Rectal smooth muscle tissue (tissue), 1 donor: ENCODE measurements at regions not wholly inside any gene's neighbourhood (a gene's known extent, or its start where the extent isn't known, plus 50 kb on each side); places are given as distances from the start of the nearest gene placed in this dataset.

Experiments
- H3K27ac ChIP-seq: one replicate; pipeline ENCODE4 v1.7.0; 2013; ENCODE audit warnings: low read depth, low read length, inconsistent platforms
- H3K27me3 ChIP-seq: one replicate; pipeline ENCODE4 v1.7.0; 2013; ENCODE audit warnings: low read length; ENCODE audit not compliant: control insufficient read depth, insufficient read depth
- H3K36me3 ChIP-seq: one replicate; pipeline ENCODE4 v1.7.0; 2013; ENCODE audit warnings: low read length; ENCODE audit not compliant: control insufficient read depth, insufficient read depth
- H3K4me1 ChIP-seq: one replicate; pipeline ENCODE4 v1.7.0; 2013; ENCODE audit warnings: low read length; ENCODE audit not compliant: control insufficient read depth, insufficient read depth
- H3K4me3 ChIP-seq: one replicate; pipeline ENCODE4 v1.7.0; 2013; ENCODE audit warnings: low read length
- H3K9ac ChIP-seq: one replicate; pipeline ENCODE4 v1.7.0; 2013; ENCODE audit warnings: low read length

DNA sequence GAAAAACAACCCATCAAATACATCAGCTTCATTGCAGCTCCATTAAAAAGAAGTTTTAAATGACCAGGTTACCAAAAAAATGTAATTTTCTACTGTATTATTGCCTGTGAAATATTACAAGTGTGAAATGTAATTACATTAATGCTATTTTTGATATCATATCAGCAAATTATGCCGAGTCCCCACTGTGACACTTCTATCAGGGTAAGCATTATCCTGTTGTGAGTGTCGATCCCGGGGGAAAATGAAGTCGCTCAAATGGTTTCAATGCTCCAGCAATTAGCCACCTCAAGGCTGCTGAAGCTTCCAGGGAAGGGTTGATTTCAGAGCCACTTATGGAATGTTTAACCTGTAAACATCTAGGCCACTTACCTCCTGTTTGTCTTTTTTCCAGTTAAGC, 70.4 kb downstream of the RCN1 start:
- H3K27me3 ChIP-seq = no peaks in the 10 kb centered on the region
- H3K4me1 ChIP-seq = no peaks in the 10 kb centered on the region
- H3K36me3 ChIP-seq = no peaks in the 10 kb centered on the region
- H3K4me3 ChIP-seq = no peak overlapping the region
- H3K9ac ChIP-seq = no peak overlapping the region
- H3K27ac ChIP-seq = no peak overlapping the region

- Histone ChIP-seq H3K9ac (no peak overlapping the region), H3K27ac (no peak overlapping the region), H3K36me3 (no peaks in the 10 kb centered on the region), H3K4me1 (no peaks in the 10 kb centered on the region), H3K27me3 (no peaks in the 10 kb centered on the region), H3K4me3 (no peak overlapping the region)
Observed at GRCh38 chr11:32162351-32162750, 71.5 kb downstream of the RCN1 start.

- Histone ChIP-seq H3K9ac (no peak overlapping the region), H3K4me3 (no peak overlapping the region), H3K27me3 (no peaks in the 10 kb centered on the region), H3K4me1 (no peaks in the 10 kb centered on the region), H3K36me3 (no peaks in the 10 kb centered on the region), H3K27ac (no peak overlapping the region)
Observed at GRCh38 chr11:32162906-32163305, 72.0 kb downstream of the RCN1 start.

- Histone ChIP-seq H3K4me1 (no peaks in the 10 kb centered on the region), H3K9ac (no peak overlapping the region), H3K27me3 (no peaks in the 10 kb centered on the region), H3K27ac (no peak overlapping the region), H3K4me3 (no peak overlapping the region), H3K36me3 (no peaks in the 10 kb centered on the region)
Observed at GRCh38 chr11:32163557-32163956, 72.7 kb downstream of the RCN1 start.

GRCh38 chr11:32164836-32165235, 74.0 kb downstream of the RCN1 start:
- no peak overlapping the region for H3K9ac ChIP-seq
- no peaks in the 10 kb centered on the region for H3K27me3 ChIP-seq
- H3K4me3 ChIP-seq = no peak overlapping the region
- no peaks in the 10 kb centered on the region for H3K36me3 ChIP-seq
- H3K27ac ChIP-seq = no peak overlapping the region
- no peaks in the 10 kb centered on the region for H3K4me1 ChIP-seq

- no peak overlapping the region for H3K27ac ChIP-seq
- H3K4me3 ChIP-seq = no peak overlapping the region
- H3K27me3 ChIP-seq = no peaks in the 10 kb centered on the region
- H3K9ac ChIP-seq = no peak overlapping the region
- no peaks in the 10 kb centered on the region for H3K36me3 ChIP-seq
- no peaks in the 10 kb centered on the region for H3K4me1 ChIP-seq
Observed at GRCh38 chr11:32168924-32169323, 78.0 kb downstream of the RCN1 start.

DNA sequence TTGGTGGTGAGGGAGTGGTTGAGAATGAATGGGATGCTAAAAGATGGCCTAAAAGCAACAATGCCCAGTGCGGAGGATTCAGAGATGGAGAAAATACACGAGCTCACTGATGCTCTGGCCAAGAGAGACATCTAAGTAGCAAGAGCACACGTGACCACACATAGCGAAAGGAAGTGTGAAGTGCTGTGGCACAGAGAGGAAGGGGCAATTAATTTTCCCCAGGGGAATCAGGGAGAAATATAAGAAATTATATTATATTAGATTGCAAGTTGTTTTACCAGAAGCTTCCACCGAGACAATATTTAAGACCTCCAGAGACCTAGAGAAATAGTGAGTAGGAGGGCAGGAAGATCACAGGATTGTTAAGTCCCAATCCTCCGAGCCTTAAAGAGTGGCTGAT, 80.6 kb downstream of the RCN1 start:
- no peak overlapping the region for H3K4me3 ChIP-seq
- no peaks in the 10 kb centered on the region for H3K27me3 ChIP-seq
- no peak overlapping the region for H3K9ac ChIP-seq
- H3K4me1 ChIP-seq = no peaks in the 10 kb centered on the region
- H3K36me3 ChIP-seq = no peaks in the 10 kb centered on the region
- H3K27ac ChIP-seq = no peak overlapping the region

- Histone ChIP-seq H3K4me3 (no peak overlapping the region), H3K9ac (no peak overlapping the region), H3K27ac (no peak overlapping the region)
Observed at GRCh38 chr11:32172041-32172847, 81.4 kb downstream of the RCN1 start.

DNA sequence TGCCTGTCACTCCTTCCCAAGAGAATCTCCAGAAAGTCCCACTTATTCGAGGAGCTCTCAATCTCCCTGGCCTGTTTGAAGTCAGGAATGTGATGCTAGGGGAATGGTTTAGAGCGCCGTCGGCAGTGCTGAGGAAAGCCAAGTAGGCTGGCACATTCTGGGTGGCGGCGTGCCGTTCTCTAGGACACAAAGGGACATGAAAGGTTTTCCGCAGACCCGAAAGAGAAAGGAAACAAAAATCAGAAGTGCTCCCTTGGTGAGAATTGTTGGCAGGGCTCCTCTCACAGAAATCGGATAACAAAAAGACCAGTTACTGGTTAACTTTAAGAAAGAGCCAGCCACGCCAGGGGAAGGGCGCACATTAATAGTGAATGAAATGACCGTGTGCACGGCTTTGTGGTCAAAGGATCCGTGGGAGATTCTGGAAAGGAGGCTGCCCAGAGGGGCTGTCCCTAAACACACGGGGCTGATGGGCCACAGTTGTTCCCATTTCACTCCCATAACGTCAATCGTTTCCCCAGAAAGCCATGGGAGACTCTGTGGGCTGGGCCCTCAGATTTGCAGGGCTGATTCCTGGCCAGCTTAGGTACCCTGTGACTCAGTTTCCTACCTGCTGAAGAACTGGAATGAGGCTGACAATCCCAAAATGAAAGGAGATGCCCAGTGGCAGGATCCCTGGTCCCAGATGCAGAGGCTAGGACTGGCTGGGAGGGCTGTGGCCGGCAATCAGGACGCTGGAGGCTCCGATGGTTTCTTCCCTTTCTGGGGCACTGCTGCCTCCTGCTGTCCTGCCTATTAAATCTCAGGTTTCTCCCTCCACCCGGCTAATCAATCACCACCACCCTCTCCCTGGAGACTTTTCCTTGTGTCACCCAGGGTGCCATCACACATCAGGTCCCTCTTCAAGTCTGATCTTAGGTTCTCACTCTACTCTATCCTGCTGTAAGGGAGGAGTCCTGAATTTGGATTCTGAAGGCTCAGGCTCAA, 82.3 kb downstream of the RCN1 start:
- Histone ChIP-seq H3K4me3 (peak overlapping the region; percentile 45), H3K9ac (no peak overlapping the region), H3K4me1 (no peaks in the 10 kb centered on the region), H3K27me3 (no peaks in the 10 kb centered on the region), H3K36me3 (no peaks in the 10 kb centered on the region), H3K27ac (no peak overlapping the region)

More at GRCh38 chr11:32172041-32172847, 81.4 kb downstream of the RCN1 start:
- Histone ChIP-seq H3K36me3 (no peaks in the 10 kb centered on the region), H3K27me3 (no peaks in the 10 kb centered on the region), H3K4me1 (no peaks in the 10 kb centered on the region)

DNA sequence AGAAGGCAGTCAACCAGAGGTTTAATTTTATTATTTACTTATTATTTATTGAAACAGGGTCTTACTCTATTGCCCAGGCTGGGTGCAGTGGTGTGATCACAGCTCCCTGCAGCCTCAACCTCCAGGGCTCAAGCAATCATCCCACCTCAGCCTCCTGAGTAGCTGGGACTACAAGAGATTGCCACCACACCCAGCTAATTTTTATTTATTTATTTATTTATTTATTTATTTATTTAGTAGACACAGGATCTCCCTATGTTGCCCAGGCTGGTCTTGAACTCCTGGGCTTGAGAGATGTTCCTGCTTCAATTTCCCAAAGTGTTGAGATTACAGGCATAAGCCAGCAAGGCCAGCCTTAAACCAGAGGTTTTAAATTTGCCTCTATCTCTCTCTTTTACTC, 83.1 kb downstream of the RCN1 start:
- no peaks in the 10 kb centered on the region for H3K4me1 ChIP-seq
- no peak overlapping the region for H3K4me3 ChIP-seq
- H3K36me3 ChIP-seq = no peaks in the 10 kb centered on the region
- no peak overlapping the region for H3K9ac ChIP-seq
- H3K27me3 ChIP-seq = no peaks in the 10 kb centered on the region
- no peak overlapping the region for H3K27ac ChIP-seq

- Histone ChIP-seq H3K4me3 (no peak overlapping the region), H3K27ac (no peak overlapping the region), H3K27me3 (no peaks in the 10 kb centered on the region), H3K9ac (no peak overlapping the region), H3K4me1 (no peaks in the 10 kb centered on the region), H3K36me3 (no peaks in the 10 kb centered on the region)
Observed at GRCh38 chr11:32176223-32176934, 85.5 kb downstream of the RCN1 start.

GRCh38 chr11:32178692-32179091, 87.8 kb downstream of the RCN1 start:
- Histone ChIP-seq H3K27me3 (no peaks in the 10 kb centered on the region), H3K27ac (no peak overlapping the region), H3K4me1 (no peaks in the 10 kb centered on the region), H3K36me3 (no peaks in the 10 kb centered on the region), H3K4me3 (no peak overlapping the region), H3K9ac (no peak overlapping the region)
